Keratinocyte (primary cell): ENCODE measurements at regions not wholly inside any gene's neighbourhood (a gene's known extent, or its start where the extent isn't known, plus 50 kb on each side); places are given as distances from the start of the nearest gene placed in this dataset.

ENCODE experiments used
- DNase-seq: peaks from one replicate; pipeline ENCODE4 v3.0.0-alpha.2; 2011; ENCODE audit warnings: low read depth, missing footprints, low spot score
- FAIRE-seq: peaks from 2 replicates; lab custom pipeline; 2011; peaks lifted over from hg19 to GRCh38; lab: Jason Lieb, UNC
- H2AFZ ChIP-seq: 2 replicates; pipeline ENCODE4 v1.6.0; 2012; ENCODE audit warnings: low read length, control low read depth, inconsistent platforms; ENCODE audit not compliant: control insufficient read depth
- H3K27ac ChIP-seq: 2 replicates; pipeline ENCODE4 v1.5.1; 2011; ENCODE audit warnings: low read length; ENCODE audit not compliant: control insufficient read depth, insufficient read depth
- H3K27me3 ChIP-seq: 3 replicates; pipeline ENCODE4 v1.6.0; 2011; ENCODE audit warnings: low read length; ENCODE audit not compliant: control insufficient read depth, insufficient read depth; ENCODE audit errors: extremely low read depth
- H3K36me3 ChIP-seq, 2 experiments: 2 replicates in 1 of 2; 3 replicates in 1 of 2; pipeline ENCODE4 v1.5.1; 2011; ENCODE audit warnings: low read length in 2 of 2, mild to moderate bottlenecking in 1 of 2; ENCODE audit not compliant: control insufficient read depth in 2 of 2, insufficient read depth in 2 of 2; ENCODE audit errors: extremely low read depth in 1 of 2
- H3K4me1 ChIP-seq: 3 replicates; pipeline ENCODE4 v1.5.1; 2011; ENCODE audit warnings: low read length; ENCODE audit not compliant: control insufficient read depth, insufficient read depth; ENCODE audit errors: extremely low read depth
- H3K4me2 ChIP-seq: 3 replicates; pipeline ENCODE4 v1.6.0; 2011; ENCODE audit warnings: low read depth, low read length; ENCODE audit not compliant: control insufficient read depth, insufficient read depth; ENCODE audit errors: extremely low read depth
- H3K4me3 ChIP-seq, 3 experiments: fragments of 200-600 bp in 1 of 3; sonication (generic) in 1 of 3; 2 replicates in 2 of 3; 3 replicates in 1 of 3; pipeline ENCODE4 v1.5.1; 2011 to 2016; ENCODE audit warnings: low read length in 3 of 3, mild to moderate bottlenecking in 3 of 3, control low read depth in 2 of 3, inconsistent platforms in 1 of 3, low read depth in 1 of 3, mixed read lengths in 1 of 3, mixed run types in 1 of 3, moderate library complexity in 1 of 3; ENCODE audit not compliant: control insufficient read depth in 2 of 3, insufficient read depth in 2 of 3; ENCODE audit errors: extremely low read depth in 1 of 3
- H3K79me2 ChIP-seq: 2 replicates; pipeline ENCODE4 v1.6.0; 2012; ENCODE audit warnings: low read length; ENCODE audit not compliant: control insufficient read depth, insufficient read depth
- H3K9ac ChIP-seq: 3 replicates; pipeline ENCODE4 v1.6.0; 2011; ENCODE audit warnings: low read length; ENCODE audit not compliant: control insufficient read depth, insufficient read depth; ENCODE audit errors: extremely low read depth
- H3K9me1 ChIP-seq: 3 replicates; pipeline ENCODE4 v1.6.0; 2011; ENCODE audit warnings: low read length; ENCODE audit not compliant: control insufficient read depth, insufficient read depth; ENCODE audit errors: extremely low read depth
- H3K9me3 ChIP-seq: 2 replicates; pipeline ENCODE4 v1.5.1; 2012; ENCODE audit warnings: low read depth, low read length; ENCODE audit not compliant: control insufficient read depth
- H4K20me1 ChIP-seq: 3 replicates; pipeline ENCODE4 v1.6.0; 2011; ENCODE audit warnings: low read length; ENCODE audit not compliant: control insufficient read depth, insufficient read depth; ENCODE audit errors: extremely low read depth
- CTCF ChIP-seq, 3 experiments: IDR thresholded peaks in 1 of 3; conservative IDR thresholded peaks in 1 of 3; optimal IDR thresholded peaks in 1 of 3; 2 replicates in 2 of 3; 3 replicates in 1 of 3; pipeline versions ENCODE3 to v1.5.1; 2011; ENCODE audit warnings: low read length in 3 of 3, mild to moderate bottlenecking in 3 of 3, moderate library complexity in 2 of 3, control low read depth in 1 of 3, inconsistent platforms in 1 of 3; ENCODE audit not compliant: insufficient read depth in 2 of 3; ENCODE audit errors: extremely low read depth in 1 of 3
- EZH2 ChIP-seq: IDR thresholded peaks from one replicate; pipeline ENCODE4 v1.6.1; 2012; ENCODE audit warnings: inconsistent platforms, mild to moderate bottlenecking, low read length, moderate library complexity
- dilution Hi-C: fragments of 300-500 bp; cut with MboI; formaldehyde crosslinking; loops from one replicate; pipeline ENCODE4 v1.7.0; 2020; ENCODE audit warnings: low sequenced_read_pairs; ENCODE audit not compliant: extremely low pct_ligation_motif_present

GRCh38 chr14:42778984-42779383 is 1172.3 kb downstream of the LRFN5 start:
- H4K20me1 ChIP-seq, result no peaks in the 10 kb centered on the region
- H3K4me3 ChIP-seq, result no peak overlapping the region
- H3K36me3 ChIP-seq, result no peaks in the 10 kb centered on the region
- H3K27ac ChIP-seq, result no peak overlapping the region
- H2AFZ ChIP-seq, result no peak overlapping the region
- FAIRE-seq (no peak), DNase-seq (no peak)
- no peak for TF ChIP-seq CTCF (optimal IDR thresholded peaks at IDR 0.05 in 1 of 3, IDR thresholded peaks at IDR 0.05 in 1 of 3, conservative IDR thresholded peaks at IDR 0.05 in 1 of 3; ENCODE audit: extremely low read depth in 1 of 3, insufficient read depth in 2 of 3, low read length in 3 of 3)
- no peak for TF ChIP-seq EZH2
- no peaks in the 10 kb centered on the region for H3K9me1 ChIP-seq
- no peak overlapping the region for H3K9ac ChIP-seq
- no peaks in the 10 kb centered on the region for H3K4me1 ChIP-seq
- dilution Hi-C loops, result no loop called here
- no peak overlapping the region for H3K4me2 ChIP-seq
- no peaks in the 10 kb centered on the region for H3K9me3 ChIP-seq
- no peaks in the 10 kb centered on the region for H3K79me2 ChIP-seq
- no peaks in the 10 kb centered on the region for H3K27me3 ChIP-seq

DNA sequence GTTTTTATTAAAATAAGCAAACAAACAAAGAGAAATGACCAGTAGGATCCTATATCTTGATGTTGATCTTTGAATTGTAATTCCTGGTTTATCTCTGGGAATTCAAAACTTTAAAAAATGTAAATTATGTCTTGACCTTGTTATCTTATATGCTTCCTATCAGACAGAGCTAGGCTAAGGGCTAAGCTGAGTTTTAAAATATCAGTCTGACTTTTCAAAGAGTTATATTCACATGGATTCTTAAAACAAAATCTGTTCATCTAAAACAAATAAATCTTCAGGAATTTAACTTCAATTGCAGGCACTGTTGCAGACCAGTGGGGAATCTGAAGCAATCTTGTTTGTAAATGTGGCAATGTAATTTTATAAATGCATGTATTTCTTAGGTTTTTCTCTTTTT is 1144.1 kb downstream of the LRFN5 start:
- Histone ChIP-seq H4K20me1 (no peaks in the 10 kb centered on the region), H2AFZ (no peak overlapping the region), H3K4me1 (no peaks in the 10 kb centered on the region), H3K36me3 (no peaks in the 10 kb centered on the region), H3K9me1 (no peaks in the 10 kb centered on the region), H3K9ac (no peak overlapping the region), H3K79me2 (no peaks in the 10 kb centered on the region), H3K9me3 (no peaks in the 10 kb centered on the region), H3K4me2 (no peak overlapping the region), H3K27me3 (no peaks in the 10 kb centered on the region), H3K27ac (no peak overlapping the region), H3K4me3 (no peak overlapping the region)
- no peak for TF ChIP-seq EZH2
- TF ChIP-seq CTCF (optimal IDR thresholded peaks at IDR 0.05 in 1 of 3, IDR thresholded peaks at IDR 0.05 in 1 of 3, conservative IDR thresholded peaks at IDR 0.05 in 1 of 3; ENCODE audit: extremely low read depth in 1 of 3, insufficient read depth in 2 of 3, low read length in 3 of 3), result no peak
- FAIRE-seq, result no peak
- dilution Hi-C loops, result no loop called here
- DNase-seq, result no peak
